ENCODE measurements at regions not wholly inside any gene's neighbourhood (a gene's known extent, or its start where the extent isn't known, plus 50 kb on each side); places are given as distances from the start of the nearest gene placed in this dataset.

DNA sequence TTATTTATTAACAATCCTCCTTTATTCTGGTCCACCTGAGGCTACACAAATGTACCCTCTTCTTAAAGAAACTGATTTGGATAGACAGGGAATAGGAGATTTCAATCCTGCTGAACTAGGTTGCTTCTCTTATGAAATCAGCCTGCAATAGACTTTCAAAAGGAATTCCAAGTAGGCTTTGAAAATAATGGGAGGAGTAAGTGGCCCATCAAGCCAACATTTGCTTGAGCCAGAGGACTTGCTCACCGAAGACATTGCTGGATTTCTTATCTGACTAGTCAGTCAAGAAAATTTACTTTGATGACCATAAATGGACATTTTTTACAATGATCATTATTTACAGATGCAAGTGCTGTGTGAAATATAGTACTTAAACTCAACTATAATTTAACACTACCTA lies 82.8 kb upstream of the RASSF8 start:
- DNase-seq (ENCODE audit: insufficient read length, low spot score) = no peak
- FAIRE-seq = no peak
- TF ChIP-seq, protein P1, sequence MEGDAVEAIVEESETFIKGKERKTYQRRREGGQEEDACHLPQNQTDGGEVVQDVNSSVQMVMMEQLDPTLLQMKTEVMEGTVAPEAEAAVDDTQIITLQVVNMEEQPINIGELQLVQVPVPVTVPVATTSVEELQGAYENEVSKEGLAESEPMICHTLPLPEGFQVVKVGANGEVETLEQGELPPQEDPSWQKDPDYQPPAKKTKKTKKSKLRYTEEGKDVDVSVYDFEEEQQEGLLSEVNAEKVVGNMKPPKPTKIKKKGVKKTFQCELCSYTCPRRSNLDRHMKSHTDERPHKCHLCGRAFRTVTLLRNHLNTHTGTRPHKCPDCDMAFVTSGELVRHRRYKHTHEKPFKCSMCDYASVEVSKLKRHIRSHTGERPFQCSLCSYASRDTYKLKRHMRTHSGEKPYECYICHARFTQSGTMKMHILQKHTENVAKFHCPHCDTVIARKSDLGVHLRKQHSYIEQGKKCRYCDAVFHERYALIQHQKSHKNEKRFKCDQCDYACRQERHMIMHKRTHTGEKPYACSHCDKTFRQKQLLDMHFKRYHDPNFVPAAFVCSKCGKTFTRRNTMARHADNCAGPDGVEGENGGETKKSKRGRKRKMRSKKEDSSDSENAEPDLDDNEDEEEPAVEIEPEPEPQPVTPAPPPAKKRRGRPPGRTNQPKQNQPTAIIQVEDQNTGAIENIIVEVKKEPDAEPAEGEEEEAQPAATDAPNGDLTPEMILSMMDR (IDR thresholded peaks at IDR 0.05; ENCODE audit: insufficient read depth, missing control alignments) = no peak

DNA sequence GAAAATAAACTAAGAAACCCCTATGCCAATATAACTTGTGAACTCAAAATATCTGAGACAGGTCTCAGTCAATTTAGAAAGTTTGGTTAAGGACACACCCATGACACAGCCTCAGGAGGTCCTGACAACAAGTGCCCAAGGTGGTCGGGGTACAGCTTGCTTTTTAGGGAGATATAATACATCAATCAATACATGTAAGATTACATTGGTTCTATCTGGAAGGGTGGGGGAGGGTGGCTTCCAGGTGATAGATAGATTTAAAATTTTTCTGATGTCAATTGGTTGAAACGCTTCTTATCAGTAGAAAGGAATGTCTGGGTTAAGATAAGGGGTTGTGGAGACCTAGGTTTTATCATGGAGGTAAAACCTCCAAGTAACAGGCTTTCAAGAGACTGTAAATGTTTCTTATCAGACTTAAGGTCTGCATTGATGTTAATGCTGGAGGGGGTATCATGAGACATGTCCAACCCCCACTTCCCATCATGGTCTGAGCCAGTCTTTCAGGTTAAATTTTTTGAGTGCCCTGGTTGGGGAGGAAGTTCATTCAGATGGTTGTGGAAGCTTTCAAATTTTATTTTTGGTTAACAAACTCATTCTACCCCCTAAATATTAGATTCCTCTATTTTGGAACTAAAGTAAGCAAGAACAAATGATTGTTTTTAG lies 82.0 kb upstream of the RASSF8 start:
- no peak for FAIRE-seq
- TF ChIP-seq, protein P1 (IDR thresholded peaks at IDR 0.05; ENCODE audit: insufficient read depth, missing control alignments) = no peak
- no peak for DNase-seq (ENCODE audit: insufficient read length, low spot score)

DNA sequence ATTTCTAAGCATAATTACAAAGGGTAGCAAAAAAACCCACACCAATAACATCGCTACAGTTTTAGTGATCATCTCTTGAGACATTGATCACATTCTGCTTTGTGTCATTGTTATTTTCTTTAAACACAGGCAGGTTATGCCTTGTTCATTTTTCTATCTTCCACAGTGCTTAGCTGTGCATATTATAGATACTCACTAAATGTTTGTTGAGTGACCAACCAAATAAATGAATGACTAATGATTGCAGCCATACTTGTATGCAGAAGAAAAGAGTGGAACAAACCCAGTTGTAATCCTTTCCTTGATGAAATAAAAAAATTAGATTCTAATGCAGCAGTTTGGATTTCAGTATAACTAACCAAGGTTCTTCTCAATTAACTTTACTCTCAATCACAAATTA lies 81.0 kb upstream of the RASSF8 start:
- TF ChIP-seq, protein P1 (IDR thresholded peaks at IDR 0.05; ENCODE audit: insufficient read depth, missing control alignments) = no peak
- FAIRE-seq (no peak), DNase-seq (ENCODE audit: insufficient read length, low spot score) (no peak)

DNA sequence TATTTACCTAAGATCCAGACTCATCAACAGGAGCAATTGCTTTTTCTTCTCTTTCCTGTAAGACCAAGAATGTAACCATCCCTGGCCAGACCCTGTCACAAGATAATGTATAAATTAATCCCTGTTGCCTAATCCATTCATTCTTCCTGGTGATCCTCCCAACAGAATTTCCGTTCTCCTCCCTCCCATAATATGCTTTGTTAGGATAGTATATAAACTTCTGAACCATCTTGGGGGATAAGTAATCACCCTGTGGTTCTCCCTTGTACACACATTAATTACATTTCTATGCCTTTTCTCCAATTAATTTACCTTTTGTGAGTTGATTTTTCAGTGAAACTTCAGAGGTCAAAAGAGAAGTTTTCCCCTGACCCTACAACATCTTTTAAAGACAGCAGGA lies 76.2 kb upstream of the RASSF8 start:
- TF ChIP-seq, protein P1 (IDR thresholded peaks at IDR 0.05; ENCODE audit: insufficient read depth, missing control alignments) = no peak
- FAIRE-seq = no peak
- DNase-seq (ENCODE audit: insufficient read length, low spot score) = no peak

DNA sequence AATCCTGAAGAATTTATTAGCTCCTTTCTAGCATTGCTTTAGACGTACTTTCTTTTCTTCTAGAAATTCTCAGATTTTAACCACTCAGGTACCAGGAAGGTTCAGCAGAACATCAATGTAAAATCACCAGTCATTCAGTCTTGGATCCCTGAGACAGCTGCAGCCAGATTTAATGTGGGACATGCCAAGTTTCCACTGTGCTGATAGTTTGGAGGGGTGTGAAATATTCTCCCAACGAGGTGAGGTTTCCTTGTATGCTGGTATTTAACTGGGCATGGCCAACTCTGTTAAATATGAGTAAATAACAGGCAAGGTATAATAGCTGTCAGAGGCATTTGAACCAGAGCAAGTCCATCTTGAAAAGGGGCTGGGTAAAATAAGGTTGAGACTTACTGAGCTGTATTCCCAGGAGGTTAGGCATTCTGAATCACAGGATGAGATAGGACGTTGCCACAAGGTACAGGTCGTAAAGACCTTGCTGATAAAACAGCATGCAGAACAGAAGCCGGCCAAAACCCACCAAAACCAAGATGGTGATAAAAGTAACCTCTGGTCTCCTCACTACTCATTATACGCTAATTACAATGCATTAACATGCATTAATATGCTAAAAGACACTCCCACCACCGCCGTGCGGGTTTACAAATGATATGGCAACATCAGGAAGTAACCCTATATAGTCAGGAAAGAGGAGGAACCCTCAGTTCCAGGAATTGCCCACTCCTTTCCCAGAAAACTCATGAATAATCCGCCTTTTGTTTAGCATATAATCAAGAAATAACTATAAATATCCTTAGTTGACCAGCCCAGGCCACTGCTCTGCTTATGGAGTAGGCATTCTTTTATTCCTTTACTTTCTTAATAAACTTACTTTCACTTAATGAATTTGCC lies 75.2 kb upstream of the RASSF8 start:
- TF ChIP-seq, protein P1 (IDR thresholded peaks at IDR 0.05; ENCODE audit: insufficient read depth, missing control alignments) = no peak
- FAIRE-seq = no peak
- no peak for DNase-seq (ENCODE audit: insufficient read length, low spot score)

DNA sequence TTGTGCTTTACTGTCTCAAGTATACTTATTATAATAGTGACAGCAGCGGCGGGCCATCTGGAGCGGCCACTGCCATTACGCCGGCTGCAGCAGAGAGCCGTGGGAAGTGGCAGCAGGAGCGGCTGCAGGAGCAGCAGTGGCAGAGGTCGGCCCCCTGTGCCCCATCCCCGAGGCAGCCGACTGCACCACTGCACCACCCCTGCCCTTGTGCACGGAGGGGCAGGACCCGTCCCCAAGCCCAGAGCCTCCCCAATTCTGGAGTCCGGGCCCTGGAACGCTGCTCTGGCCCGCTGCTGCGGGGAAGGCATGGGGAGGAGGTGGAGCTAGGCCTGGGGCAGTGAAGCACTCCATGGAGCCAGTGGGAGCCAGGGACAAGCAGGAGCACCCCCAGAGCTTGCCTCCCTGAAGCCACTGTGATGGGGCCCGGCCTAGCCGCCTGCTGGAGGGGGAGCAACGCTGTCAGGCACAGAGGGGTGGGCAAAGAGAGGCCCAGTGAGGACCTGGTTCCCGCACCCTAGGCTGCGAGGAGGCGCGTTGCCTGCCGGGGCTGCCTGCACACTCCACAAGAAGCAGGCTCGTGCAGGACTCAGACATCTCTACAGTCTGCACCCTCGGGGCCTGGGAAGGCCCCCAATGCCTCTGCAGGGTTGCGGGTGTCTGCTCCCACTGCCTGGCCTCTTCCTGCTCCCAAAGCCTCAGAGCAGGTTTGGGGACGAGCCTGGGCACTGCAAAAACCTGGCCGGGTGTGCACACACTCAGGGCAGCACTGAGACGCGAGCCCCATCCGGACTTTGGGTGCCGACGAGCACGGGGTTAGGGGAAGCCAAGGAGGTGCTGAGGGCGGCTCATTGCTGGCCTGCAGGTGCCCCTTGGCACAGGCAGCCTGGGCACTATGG lies 74.2 kb upstream of the RASSF8 start:
- no peak for DNase-seq (ENCODE audit: insufficient read length, low spot score)
- no peak for FAIRE-seq
- TF ChIP-seq, protein P1 (IDR thresholded peaks at IDR 0.05; ENCODE audit: insufficient read depth, missing control alignments) = no peak
